Activated CD4-positive, alpha-beta T cell treated with anti-CD3 and anti-CD28 coated beads for 1 hour (primary cell): ENCODE measurements at regions not wholly inside any gene's neighbourhood (a gene's known extent, or its start where the extent isn't known, plus 50 kb on each side); places are given as distances from the start of the nearest gene placed in this dataset.
"Not testable (repeated sequence)": the region's sequence is repeated elsewhere in the genome, so short reads cannot be mapped to it uniquely, and the experiment has no call there.

ENCODE experiments used
- DNase-seq: peaks from one replicate; pipeline ENCODE4 v3.0.0-alpha.2; 2020

DNA sequence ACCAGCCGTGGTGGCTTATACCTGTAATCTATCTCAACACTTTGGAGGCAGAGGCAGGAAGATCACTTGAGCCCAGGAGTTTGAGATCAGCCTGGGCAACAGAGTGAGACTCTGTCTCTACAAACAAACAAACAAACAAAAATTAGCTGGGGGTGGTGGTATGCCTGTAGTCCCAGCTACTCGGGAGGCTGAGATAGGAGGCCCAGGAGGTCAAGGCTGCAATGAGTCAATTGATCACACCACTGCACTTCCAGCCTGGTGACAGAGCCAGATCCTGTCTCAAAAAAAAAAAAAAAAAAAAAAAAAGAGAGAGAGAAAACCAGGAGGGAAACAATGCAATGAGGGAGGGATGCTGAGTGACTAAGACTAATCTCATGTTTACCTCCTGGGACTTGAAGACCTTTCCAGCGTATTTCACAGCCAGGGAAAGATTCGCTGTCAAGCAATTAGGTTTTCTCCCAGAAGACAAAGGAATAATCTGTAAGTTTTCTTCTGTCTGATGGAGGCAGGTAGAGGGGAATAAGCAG is 51.1 kb upstream of the MIER3 start:
- no peak for DNase-seq

DNA sequence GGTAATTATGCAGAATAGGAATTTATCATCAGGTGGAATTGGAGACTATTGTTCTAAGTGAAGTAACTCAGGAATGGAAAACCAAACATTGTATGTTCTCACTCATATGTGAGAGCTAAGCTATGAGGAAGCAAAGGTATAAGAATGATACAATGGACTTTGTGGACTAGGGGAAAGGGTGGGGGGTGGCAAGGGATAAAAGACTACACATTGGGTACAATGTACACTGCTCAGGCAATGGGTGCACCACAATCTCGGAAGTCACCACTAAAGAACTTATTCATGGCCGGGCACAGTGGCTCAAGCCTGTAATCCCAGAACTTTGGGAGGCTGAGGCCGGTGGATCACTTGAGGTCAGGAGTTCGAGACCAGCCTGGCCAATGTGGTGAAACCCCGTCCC is 51.6 kb upstream of the MIER3 start:
- not testable (repeated sequence) for DNase-seq

DNA sequence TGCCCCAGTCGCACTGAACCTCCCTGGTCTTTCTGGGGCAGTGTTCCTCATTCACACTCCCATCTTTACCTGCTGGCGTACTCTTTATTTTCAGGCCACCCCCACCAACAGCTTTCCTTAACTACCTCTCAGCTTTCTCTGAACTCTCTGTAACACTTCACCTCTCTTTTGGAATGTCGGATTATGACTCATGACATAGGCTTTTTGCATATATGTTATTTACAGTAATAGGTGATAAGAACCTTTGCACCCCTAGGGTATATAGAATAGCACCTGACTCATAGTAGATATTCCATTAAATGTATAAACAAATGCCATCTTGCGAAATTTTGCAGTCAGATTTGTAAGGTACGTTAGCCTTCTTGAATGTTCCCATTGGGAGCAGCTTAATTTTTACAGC is 52.9 kb upstream of the MIER3 start:
- DNase-seq: no peak

DNA sequence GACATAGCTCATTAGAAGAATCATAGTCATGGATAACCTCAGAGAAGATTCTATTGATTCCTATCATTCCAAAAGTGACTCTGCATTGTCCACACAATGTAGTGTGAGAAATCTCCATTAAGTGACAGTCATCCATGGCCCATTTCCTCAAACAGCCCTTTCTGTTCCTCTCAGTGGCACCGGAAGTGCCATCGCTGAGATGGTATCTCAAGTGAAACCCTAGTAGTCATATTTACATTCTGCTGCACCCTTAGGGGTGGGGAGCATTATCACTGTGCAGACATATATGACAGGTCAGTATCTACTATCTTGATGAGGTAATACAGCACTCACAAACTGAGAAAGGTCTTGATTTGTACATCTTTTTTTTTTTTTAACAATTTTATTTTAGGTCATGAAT is 55.4 kb upstream of the MIER3 start:
- DNase-seq: no peak

DNA sequence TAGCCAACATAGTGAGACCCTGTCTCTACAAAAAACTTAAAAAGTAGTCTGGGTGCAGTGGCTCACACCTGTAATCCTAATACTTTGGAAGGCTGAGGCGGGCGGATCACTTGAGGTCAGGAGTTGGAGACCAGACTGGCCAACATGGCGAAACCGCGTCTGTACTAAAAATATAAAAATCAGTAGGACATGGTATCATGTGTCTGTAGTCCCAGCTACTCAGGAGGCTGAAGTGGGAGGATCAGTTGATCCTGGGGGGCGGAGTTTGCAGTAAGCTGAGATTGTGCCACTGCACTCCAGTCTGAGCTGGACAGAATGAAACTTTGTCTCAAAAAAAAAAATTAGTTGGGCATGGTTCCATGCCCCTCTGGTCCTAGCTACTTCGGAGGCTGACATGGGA is 57.9 kb upstream of the MIER3 start:
- DNase-seq: no peak

DNA sequence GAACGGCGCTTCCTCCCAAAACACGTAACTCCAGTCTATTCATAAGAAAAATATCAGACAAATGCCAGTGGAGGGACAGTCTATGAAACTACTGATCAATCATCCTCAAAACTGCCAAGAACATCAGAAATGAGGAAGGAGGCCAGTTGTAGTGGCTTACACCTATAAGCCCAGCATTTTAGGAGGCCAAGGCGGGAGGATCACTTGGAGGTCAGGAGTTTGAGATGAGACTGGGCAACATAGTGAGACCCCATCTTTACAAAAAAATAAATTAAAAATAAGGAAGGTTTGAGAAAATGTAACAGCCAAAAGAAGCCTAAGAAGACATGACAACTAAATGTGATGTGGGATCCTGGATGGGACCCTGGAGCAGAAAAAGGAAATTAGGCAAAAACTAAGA is 58.9 kb upstream of the MIER3 start:
- no peak for DNase-seq

DNA sequence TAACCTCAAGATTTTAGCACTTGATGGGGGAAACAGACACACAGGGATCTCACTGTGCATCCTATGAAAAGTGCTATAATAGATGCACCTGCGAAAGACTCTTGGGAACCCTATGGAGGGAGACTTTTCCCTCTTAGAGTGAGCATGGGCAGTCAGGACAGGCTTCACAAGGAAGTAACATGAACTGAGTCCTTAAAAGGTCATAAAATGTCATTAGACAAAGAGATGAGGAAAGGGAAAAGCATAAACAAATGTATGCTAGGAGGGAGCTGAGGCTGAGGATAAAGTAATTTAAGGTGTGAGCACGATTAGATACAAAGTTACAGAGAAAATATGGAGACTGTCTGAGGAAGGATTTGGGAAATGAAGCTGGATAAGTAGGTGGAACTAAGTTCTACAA is 60.6 kb upstream of the MIER3 start:
- DNase-seq: no peak

DNA sequence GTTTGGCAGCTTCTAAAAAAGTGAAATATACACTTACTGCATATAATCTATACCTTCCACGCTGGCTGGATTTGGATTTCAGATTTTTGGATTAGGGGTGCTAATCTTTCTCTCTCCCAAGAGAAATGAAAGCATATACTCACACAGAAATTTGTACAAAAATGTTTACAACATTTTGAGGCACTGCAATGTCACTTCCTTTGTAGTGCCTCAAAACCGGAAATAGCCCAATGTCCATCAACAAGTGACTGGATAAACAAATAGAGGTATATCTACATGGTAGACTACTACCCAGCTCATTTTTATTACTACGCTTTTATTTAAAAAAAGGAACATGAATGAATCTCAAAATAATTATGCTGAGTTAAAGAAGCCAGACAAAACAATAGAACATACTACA is 74.0 kb upstream of the MIER3 start:
- no peak for DNase-seq

DNA sequence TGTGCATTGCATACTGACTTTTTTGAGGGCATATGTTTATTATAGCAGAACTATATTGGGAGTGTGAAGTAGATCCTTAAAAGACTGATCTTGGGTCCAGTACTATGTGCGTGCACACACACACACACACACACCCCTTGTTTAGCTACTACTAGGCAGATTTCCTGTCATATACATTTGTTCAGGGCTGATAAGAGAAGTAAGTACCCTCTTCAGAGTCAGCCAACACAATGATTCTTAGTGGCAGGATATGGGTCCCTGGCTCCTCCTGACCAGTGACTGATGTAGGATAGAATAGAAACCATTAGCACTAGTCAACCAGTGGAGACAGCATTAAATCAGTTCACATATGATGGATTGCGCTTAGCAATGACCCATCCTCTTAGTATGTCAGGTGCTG is 76.2 kb upstream of the MIER3 start:
- no peak for DNase-seq

DNA sequence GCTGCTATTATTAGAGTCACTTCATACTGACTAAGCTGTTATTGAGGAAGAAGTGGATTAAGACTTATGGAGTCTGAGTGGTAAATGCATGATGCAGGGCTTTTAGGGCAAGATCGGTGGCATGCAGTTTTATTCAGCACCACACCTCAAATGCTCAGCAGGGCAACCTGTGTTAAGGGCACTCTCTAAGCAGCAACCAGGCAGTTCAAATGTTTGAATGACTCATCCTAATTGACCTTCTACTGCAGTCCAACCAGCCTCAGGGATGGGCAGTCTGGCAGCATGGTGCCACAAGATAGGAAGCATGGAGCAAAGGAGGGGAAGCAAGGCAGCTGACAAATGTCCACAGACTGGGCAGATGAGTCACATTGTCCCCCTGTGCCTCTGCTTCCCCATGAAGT is 80.2 kb upstream of the MIER3 start:
- DNase-seq: no peak

DNA sequence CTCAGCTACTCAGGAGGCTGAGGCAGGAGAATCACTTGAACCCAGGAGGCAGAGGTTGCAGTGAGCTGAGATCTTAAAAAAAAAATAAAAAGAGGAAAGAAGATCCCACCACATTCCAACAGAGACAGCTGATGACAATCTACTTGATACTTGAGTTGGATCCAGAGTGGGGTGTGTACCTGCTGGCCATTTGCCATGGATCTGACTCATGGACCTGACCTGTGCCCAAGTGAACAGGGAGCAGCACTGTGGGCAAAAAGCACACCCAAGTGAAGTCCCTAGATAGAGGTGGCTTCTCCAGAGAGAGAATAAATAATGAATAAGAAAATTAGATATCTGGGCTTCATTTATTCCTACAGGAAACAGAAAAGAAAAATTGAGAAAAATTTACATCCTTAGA is 81.2 kb upstream of the MIER3 start:
- no peak for DNase-seq

DNA sequence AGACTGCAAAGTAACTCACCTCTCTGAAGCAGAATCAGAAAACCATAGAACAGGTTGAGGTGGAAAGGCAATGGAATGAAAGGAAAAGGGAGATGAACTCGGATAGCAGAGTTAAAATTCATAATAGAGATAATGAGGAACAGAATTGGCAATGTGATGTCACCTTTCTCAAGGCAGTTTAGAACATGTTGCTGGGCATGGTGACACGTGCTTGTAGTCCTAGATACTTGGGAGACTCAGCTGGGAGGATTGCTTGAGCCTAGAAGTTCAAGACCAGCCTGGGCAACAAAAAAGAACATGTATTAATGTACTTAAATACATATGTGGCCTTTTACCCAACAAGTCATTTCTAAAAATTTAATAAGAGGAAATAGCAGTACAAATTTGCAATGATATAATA is 81.6 kb upstream of the MIER3 start:
- DNase-seq: no peak

DNA sequence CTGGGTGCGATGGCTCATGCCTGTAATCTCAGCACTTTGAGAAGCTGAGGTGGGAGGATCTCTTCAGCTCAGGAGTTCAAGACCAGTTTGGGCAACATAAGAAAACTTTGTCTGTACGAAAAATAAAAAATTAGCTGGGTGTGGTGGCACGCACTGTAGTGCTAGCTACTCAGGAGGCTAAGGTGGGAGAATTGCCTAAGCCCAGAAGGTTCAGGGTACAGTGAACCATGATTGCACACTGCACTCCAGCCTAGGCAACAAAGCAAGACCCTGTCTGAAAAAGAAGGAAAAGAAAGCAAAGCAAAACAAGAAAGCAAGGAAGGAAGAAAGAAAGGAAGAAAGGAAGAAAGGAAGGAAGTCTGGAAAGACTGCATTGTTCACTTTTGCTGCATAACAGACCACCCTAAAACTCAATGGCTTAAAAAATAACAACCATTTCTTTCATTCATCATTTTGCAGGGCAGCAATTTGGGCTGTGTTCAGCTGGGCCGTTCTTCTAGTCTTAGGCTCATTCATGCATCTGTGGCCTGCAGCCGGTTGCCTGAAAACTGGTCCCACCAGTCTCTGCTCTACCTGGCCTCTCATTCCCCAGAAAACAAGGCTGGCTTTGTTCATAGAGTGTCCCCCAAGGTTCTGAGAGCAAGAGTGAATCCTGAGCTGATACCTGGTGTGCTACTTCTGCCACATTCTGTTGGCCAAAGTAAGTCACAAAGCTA is 82.4 kb upstream of the MIER3 start:
- DNase-seq: no peak

DNA sequence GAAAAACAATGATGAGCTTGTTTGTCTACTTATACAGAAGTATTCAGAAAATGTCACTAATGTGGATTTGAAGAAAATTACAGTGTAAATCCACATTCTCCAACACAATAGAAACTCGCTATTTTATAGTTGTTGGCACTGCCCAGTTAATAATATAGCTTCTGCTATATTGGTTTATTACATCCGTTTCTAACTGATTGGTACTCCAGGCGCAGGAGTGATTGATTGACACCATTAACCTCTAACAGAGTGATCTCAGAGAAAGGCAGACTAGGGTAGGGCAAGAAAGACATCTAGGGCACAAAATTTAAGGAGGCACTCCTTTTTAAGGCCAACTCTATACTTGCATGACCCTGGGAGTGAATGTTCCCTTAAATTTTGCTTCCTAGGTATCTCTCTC is 84.0 kb upstream of the MIER3 start:
- no peak for DNase-seq

DNA sequence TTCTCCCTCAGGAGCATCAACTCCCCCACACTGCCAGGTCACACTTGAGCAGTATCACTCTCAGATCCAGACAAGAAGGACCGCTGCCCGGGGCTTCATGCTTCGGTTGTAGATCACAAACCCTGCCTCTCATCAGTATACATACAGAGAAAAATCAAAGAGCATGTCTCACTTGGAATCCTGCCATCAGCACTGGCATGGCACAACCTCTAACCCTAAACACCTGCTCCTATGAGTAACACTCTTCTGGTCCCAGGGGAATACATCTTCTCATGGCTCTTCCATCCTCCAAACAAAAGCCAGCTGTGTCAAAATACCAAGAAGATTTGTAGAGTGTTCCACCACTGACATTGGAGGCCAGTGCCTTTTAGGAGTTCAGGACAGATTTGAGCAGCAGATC is 84.8 kb upstream of the MIER3 start:
- DNase-seq: no peak

DNA sequence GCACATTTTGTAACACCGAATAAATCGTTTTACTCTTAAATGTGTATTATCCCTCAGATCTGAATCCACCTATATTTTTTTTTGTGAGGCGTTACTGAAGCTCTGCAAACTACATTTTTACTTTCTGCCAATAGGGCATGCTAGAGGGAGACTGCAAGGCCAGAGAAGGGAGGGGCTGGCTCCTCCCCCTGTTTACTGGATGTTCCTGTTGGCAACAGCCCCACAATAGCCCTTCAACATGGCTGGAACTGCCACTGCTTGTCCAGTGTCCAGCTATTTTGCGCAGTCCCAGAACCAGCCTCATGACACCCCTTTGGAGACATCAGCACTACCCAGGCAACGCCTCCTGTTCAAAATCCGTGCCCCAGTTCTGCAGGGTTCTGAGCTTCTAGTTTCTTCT is 85.4 kb upstream of the MIER3 start:
- DNase-seq: no peak

DNA sequence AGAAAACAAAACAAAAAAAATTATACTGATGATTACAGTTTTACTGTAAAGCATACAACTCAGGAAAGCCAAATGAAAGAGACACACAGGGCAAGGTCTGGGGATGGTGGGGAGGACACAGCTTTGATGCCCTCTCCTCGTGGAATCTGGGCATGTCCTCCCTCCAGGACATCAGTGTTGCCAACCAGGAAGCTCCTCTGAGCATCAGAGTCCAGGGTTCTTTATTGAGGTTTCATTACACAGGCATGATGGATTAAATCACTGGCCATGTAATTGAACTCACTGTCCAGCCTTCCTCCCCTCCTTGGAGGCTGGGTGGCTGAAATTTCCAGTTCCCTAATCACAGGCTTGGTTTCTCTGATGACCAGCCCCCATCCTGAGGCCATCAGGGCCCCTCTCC is 89.6 kb upstream of the MIER3 start:
- no peak for DNase-seq

DNA sequence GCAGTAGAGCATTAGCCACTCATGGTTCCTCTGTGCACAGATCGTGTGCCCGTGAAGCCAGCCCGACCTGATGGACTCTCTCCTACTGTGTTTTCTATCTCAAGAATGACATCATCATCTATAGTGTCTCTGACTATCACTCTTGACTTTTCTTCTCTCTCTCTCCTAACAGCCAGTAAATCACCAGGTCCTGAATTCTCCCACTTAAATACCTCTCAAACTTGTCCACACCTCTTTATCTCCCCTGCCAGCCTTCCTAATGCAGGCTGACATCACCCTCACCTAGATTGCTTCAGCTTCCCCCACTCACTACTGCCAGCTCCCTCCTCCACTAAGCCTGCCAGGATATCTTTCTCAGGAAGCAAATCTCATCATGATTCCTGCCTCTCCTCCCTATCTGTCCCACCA is 90.6 kb upstream of the MIER3 start:
- no peak for DNase-seq

DNA sequence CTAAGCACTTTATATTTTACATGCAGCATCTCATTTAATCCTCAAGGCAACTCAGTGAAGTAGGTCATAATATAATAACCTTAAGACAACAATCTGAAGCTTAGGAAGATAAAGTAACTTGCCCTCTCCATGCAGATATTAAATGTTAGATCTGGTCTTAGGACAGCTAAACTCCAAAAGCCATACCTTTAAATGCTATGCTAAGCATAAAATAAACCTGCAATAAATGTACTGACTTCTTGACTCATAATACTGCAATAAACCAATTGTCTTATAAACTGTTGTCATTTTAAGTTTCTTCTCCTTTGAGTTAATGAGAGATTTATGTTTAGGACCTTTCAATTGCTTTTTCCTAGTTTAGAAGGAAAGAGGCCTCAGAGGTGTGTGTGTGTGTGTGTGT is 102.2 kb upstream of the MIER3 start:
- DNase-seq: no peak

DNA sequence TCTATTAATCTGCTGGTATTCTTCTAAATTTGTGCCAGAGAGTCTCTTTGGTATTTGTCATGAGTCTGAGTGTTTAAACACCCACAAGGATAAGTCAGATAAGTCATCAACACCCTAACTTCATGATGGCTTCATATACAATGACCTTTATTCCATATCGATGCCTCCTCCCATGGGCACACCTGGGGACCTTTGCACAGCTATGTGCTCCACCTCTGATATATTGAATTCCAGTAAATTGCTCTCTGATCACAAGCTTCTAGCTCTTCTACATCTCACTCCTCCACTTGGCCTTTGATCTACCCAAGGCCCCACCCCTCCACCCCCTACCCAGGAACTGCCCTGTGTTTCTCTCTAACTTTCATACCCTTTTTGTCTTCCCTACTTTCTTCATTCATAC is 102.7 kb upstream of the MIER3 start:
- no peak for DNase-seq

DNA sequence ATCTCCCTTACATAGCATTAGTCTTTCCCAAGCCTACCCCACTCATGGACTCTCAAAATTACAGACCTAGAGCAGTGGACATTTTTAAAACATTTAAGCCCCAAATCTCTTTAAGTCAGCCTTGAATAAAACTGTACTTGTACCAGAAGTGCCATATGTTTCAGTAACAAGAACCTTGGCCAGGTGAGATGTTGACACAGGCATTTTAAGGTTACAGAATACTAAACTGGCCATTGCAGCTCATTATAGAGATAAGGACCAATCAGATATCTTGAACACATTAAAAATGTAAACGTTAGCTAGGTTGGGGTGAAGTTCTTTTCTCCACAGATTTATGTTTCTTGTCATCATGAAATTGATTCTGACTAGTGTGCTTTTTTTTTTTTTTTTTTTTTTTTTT is 103.8 kb upstream of the MIER3 start:
- DNase-seq: no peak

DNA sequence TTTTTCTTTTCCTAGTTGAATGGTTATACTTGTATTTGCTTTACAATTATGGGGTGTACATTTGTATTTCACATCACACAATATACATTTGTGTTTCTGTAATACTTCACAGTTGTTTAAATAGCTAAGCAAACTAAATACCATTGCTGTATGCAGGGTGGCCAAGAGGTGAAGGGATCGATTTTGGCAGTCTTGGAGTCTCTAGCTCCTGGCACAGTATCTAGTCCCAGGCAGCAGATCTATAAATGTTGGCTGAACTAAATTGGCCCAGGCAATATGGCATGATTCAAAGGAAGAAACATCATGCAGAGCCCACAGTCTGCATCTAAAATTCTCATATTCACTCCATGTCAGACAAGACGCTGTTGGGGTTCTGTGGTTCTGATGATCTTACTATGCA is 110.1 kb upstream of the GPBP1 start:
- no peak for DNase-seq

DNA sequence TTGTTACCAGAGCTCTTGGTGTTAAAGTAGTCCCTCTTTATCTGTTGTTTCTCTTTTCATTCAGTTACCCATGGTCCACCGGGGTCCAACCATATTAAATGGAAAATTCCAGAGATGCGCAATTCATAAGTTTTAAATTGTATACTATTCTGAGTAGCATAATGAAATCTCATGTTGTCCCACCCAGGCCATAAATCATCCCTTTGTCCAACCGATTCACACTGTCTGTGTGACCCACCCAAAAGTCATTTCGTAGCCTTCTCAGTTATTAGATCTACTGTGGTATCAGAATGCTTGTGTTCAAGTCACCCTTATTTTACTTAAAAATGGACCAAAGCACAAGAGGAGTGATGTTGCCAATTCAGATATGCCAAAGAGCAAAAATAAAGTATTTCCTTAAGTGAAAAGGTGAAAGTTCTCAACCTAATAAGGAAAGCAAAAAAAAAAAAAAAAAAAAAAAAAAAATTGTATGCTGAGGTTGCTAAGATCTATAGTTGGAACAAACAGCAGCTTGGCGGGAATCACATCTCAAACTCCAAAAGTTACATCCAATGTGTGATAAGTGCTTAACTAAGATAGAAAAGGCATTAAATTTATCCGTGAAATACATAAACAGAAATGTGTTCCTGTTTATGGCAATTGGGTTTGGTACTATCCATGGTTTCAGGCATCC is 106.8 kb upstream of the GPBP1 start:
- DNase-seq: no peak

DNA sequence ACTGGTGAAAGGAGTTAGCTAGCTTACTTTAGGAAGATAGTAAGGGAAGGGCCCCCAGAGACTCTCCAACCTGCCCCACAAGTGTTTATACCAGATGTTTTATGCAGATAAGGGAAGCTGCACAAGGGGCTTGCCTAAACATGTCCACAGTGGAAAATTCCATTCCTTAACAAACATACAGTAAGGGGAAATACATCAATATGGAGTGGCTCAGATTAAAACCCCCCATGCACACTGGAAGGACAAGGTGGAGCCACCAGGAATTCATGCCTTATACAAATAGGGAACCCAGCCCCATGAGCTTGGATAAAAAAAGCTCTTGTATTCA is 106.3 kb upstream of the GPBP1 start:
- no peak for DNase-seq
